NCI-H146 treated with DMSO at 0.1 percent for 48 hours (cell line): ENCODE measurements at regions not wholly inside any gene's neighbourhood (a gene's known extent, or its start where the extent isn't known, plus 50 kb on each side); places are given as distances from the start of the nearest gene placed in this dataset.

Experiments used
- DNase-seq: peaks from one replicate; lab custom pipeline; 2025; ENCODE audit not compliant: unreplicated experiment; lab: John Stamatoyannopoulos, UW

GRCh38 chr4:173859091-173859713 lies 329.2 kb upstream of the HAND2 start:
- no peak for DNase-seq

- DNase-seq, result no peak
These were observed 328.4 kb upstream of the HAND2 start for GRCh38 chr4:173858471-173858870.

- no peak for DNase-seq
These were observed 327.8 kb upstream of the HAND2 start for GRCh38 chr4:173857828-173858227.

GRCh38 chr4:173855015-173855414 lies 325.0 kb upstream of the HAND2 start:
- DNase-seq, result no peak

- no peak for DNase-seq
These were observed 322.7 kb upstream of the HAND2 start for GRCh38 chr4:173852775-173853174.

- DNase-seq, result no peak
These were observed 315.6 kb upstream of the HAND2 start for GRCh38 chr4:173845580-173845979.

- no peak for DNase-seq
These were observed 309.8 kb upstream of the HAND2 start for GRCh38 chr4:173839865-173840264.

GRCh38 chr4:173837517-173837916 lies 307.5 kb upstream of the HAND2 start:
- DNase-seq, result no peak

GRCh38 chr4:173835903-173836302 lies 305.9 kb upstream of the HAND2 start:
- DNase-seq, result no peak

- no peak for DNase-seq
These were observed 304.1 kb upstream of the HAND2 start for GRCh38 chr4:173834151-173834550.

- no peak for DNase-seq
These were observed 299.5 kb upstream of the HAND2 start for GRCh38 chr4:173829565-173829964.

GRCh38 chr4:173827707-173828106 lies 297.7 kb upstream of the HAND2 start:
- no peak for DNase-seq

- no peak for DNase-seq
These were observed 291.8 kb upstream of the HAND2 start for GRCh38 chr4:173821876-173822275.

- no peak for DNase-seq
These were observed 291.0 kb upstream of the HAND2 start for GRCh38 chr4:173821036-173821435.

GRCh38 chr4:173807347-173807746 lies 277.3 kb upstream of the HAND2 start:
- DNase-seq, result no peak

- DNase-seq, result no peak
These were observed 275.9 kb upstream of the HAND2 start for GRCh38 chr4:173805884-173806283.

GRCh38 chr4:173802662-173803022 lies 272.6 kb upstream of the HAND2 start:
- DNase-seq, result no peak

- DNase-seq, result no peak
These were observed 272.0 kb upstream of the HAND2 start for GRCh38 chr4:173801876-173802661.

- no peak for DNase-seq
These were observed 271.3 kb upstream of the HAND2 start for GRCh38 chr4:173801361-173801760.

GRCh38 chr4:173797296-173797695 lies 267.3 kb upstream of the HAND2 start:
- DNase-seq, result no peak

GRCh38 chr4:173794662-173795061 lies 264.6 kb upstream of the HAND2 start:
- DNase-seq, result no peak

GRCh38 chr4:173793937-173794510 lies 264.0 kb upstream of the HAND2 start:
- DNase-seq, result no peak
